H9 (cell line): ENCODE measurements at regions not wholly inside any gene's neighbourhood (a gene's known extent, or its start where the extent isn't known, plus 50 kb on each side); places are given as distances from the start of the nearest gene placed in this dataset.

Source experiments
- DNase-seq: peaks from one replicate; pipeline ENCODE4 v3.0.0-alpha.2; 2017
- H2AFZ ChIP-seq: one replicate; pipeline ENCODE4 v1.6.1; 2013; ENCODE audit warnings: mild to moderate bottlenecking, low read length, control low read depth, moderate library complexity
- H2AK5ac ChIP-seq: 2 replicates; pipeline ENCODE4 v1.6.1; 2013; ENCODE audit warnings: low read length, control low read depth, mixed read lengths; ENCODE audit not compliant: insufficient read length
- H2BK120ac ChIP-seq: one replicate; pipeline ENCODE4 v1.6.1; 2013; ENCODE audit warnings: low read depth, mild to moderate bottlenecking, low read length, control low read depth, inconsistent platforms; ENCODE audit not compliant: poor library complexity, severe bottlenecking
- H2BK12ac ChIP-seq: 2 replicates; pipeline ENCODE4 v1.6.1; 2013; ENCODE audit warnings: low read length, control low read depth, mixed read lengths, low read depth; ENCODE audit not compliant: insufficient read length
- H2BK15ac ChIP-seq: 2 replicates; pipeline ENCODE4 v1.6.1; 2013; ENCODE audit warnings: low read depth, low read length, control low read depth
- H2BK20ac ChIP-seq: one replicate; pipeline ENCODE4 v1.6.1; 2013; ENCODE audit warnings: low read depth, mild to moderate bottlenecking, low read length, control low read depth, inconsistent platforms; ENCODE audit not compliant: poor library complexity, severe bottlenecking
- H2BK5ac ChIP-seq: 2 replicates; pipeline ENCODE4 v1.6.1; 2013; ENCODE audit warnings: low read length, control low read depth, mixed read lengths; ENCODE audit not compliant: insufficient read length
- H3K14ac ChIP-seq: 2 replicates; pipeline ENCODE4 v1.6.1; 2013; ENCODE audit warnings: low read length, control low read depth; ENCODE audit not compliant: insufficient read depth
- H3K18ac ChIP-seq: 2 replicates; pipeline ENCODE4 v1.6.1; 2013; ENCODE audit warnings: low read depth, mild to moderate bottlenecking, mixed read lengths, low read length, control low read depth; ENCODE audit not compliant: insufficient read length
- H3K23ac ChIP-seq: 2 replicates; pipeline ENCODE4 v1.6.1; 2013; ENCODE audit warnings: low read length, control low read depth, mixed read lengths, low read depth; ENCODE audit not compliant: insufficient read length
- H3K23me2 ChIP-seq: 2 replicates; pipeline ENCODE4 v1.6.1; 2013; ENCODE audit warnings: low read depth, mild to moderate bottlenecking, mixed read lengths, low read length, control low read depth; ENCODE audit not compliant: insufficient read length, poor library complexity, severe bottlenecking
- H3K27ac ChIP-seq: 2 replicates; pipeline ENCODE4 v1.5.1; 2013; ENCODE audit warnings: low read length, control low read depth, mixed read lengths, low read depth; ENCODE audit not compliant: insufficient read length
- H3K27me3 ChIP-seq: 2 replicates; pipeline ENCODE4 v1.6.1; 2013; ENCODE audit warnings: low read length, control low read depth, inconsistent platforms; ENCODE audit not compliant: insufficient read depth
- H3K4ac ChIP-seq: 2 replicates; pipeline ENCODE4 v1.6.1; 2013; ENCODE audit warnings: low read depth, mild to moderate bottlenecking, control low read depth, inconsistent platforms, low read length, moderate library complexity
- H3K4me1 ChIP-seq: 2 replicates; pipeline ENCODE4 v1.6.1; 2013; ENCODE audit warnings: low read length, control low read depth, inconsistent platforms; ENCODE audit not compliant: insufficient read depth
- H3K4me2 ChIP-seq: 2 replicates; pipeline ENCODE4 v1.6.1; 2013; ENCODE audit warnings: low read length, control low read depth, mixed read lengths; ENCODE audit not compliant: insufficient read length, insufficient read depth
- H3K56ac ChIP-seq: 2 replicates; pipeline ENCODE4 v1.6.1; 2013; ENCODE audit warnings: low read depth, mild to moderate bottlenecking, mixed read lengths, low read length, control low read depth; ENCODE audit not compliant: insufficient read length
- H3K79me1 ChIP-seq: 2 replicates; pipeline ENCODE4 v1.6.1; 2013; ENCODE audit warnings: low read depth, mild to moderate bottlenecking, moderate library complexity, low read length, control low read depth, inconsistent platforms; ENCODE audit not compliant: insufficient read depth, poor library complexity, severe bottlenecking
- H3K79me2 ChIP-seq: 2 replicates; pipeline ENCODE4 v1.6.1; 2013; ENCODE audit warnings: low read length, control low read depth, inconsistent platforms; ENCODE audit not compliant: insufficient read depth
- H3K9ac ChIP-seq: 2 replicates; pipeline ENCODE4 v1.6.1; 2013; ENCODE audit warnings: low read length, control low read depth, mixed read lengths; ENCODE audit not compliant: insufficient read length; ENCODE audit errors: extremely low read depth
- H3K9me3 ChIP-seq: one replicate; pipeline ENCODE4 v1.6.1; 2013; ENCODE audit warnings: low read depth, low read length, inconsistent platforms; ENCODE audit not compliant: control insufficient read depth
- H3T11ph ChIP-seq: one replicate; pipeline ENCODE4 v1.6.1; 2013; ENCODE audit warnings: mild to moderate bottlenecking, low read length, control low read depth, inconsistent platforms
- H4K20me1 ChIP-seq: one replicate; pipeline ENCODE4 v1.6.1; 2013; ENCODE audit not compliant: control insufficient read depth, insufficient read length, insufficient read depth
- H4K5ac ChIP-seq: 2 replicates; pipeline ENCODE4 v1.6.1; 2013; ENCODE audit warnings: low read depth, mild to moderate bottlenecking, mixed read lengths, low read length, control low read depth; ENCODE audit not compliant: insufficient read length
- H4K8ac ChIP-seq: replicated peaks from 2 replicates; pipeline ENCODE4 v1.6.1; 2013; ENCODE audit warnings: low read length, control low read depth, mixed read lengths, low read depth; ENCODE audit not compliant: insufficient read length
- H4K91ac ChIP-seq: 2 replicates; pipeline ENCODE4 v1.6.1; 2013; ENCODE audit warnings: low read depth, mild to moderate bottlenecking, moderate library complexity, mixed read lengths, low read length, control low read depth; ENCODE audit not compliant: insufficient read length
- H3K27ac Mint-ChIP-seq, 3 experiments: 2 replicates in 2 of 3; 3 replicates in 1 of 3; pipeline ENCODE4 v1.8.0; 2020 to 2021; ENCODE audit warnings: mixed read lengths in 3 of 3, mild to moderate bottlenecking in 1 of 3, moderate library complexity in 1 of 3
- H3K27me3 Mint-ChIP-seq: 2 replicates; pipeline ENCODE4 v1.8.0; 2021; ENCODE audit warnings: low read depth, mild to moderate bottlenecking, moderate library complexity, mixed read lengths
- H3K36me3 Mint-ChIP-seq, 3 experiments: 2 replicates in 2 of 3; 3 replicates in 1 of 3; pipeline ENCODE4 v1.8.0; 2020 to 2021; ENCODE audit warnings: low read depth in 3 of 3, mixed read lengths in 3 of 3; ENCODE audit not compliant: insufficient read depth in 1 of 3
- H3K4me1 Mint-ChIP-seq, 2 experiments: 2 replicates each; pipeline ENCODE4 v1.8.0; 2020; ENCODE audit warnings: mixed read lengths in 2 of 2
- H3K4me3 Mint-ChIP-seq, 2 experiments: 2 replicates in 1 of 2; 3 replicates in 1 of 2; pipeline ENCODE4 v1.8.0; 2020 to 2021; ENCODE audit warnings: mild to moderate bottlenecking in 2 of 2, mixed read lengths in 2 of 2, moderate library complexity in 1 of 2
- H3K9me3 Mint-ChIP-seq, 2 experiments: 2 replicates in 1 of 2; 3 replicates in 1 of 2; pipeline ENCODE4 v1.8.0; 2020; ENCODE audit warnings: mild to moderate bottlenecking in 2 of 2, mixed read lengths in 2 of 2, moderate library complexity in 1 of 2
- CTCF ChIP-seq: fragments of 200-600 bp; sonication (generic); conservative IDR thresholded peaks from 3 replicates; pipeline ENCODE4 v1.8.0; 2021; ENCODE audit warnings: antibody characterized with exemption, mild to moderate bottlenecking
- WGBS: extraction: QIAGEN DNeasy Blood & Tissue Kit; methylation state at CpG from one replicate; pipeline ENCODE4 v1.1.7; 2013; ENCODE audit warnings: missing lambda C conversion rate, low lambda C conversion rate, mixed read lengths; ENCODE audit not compliant: insufficient read length; ENCODE audit errors: extremely low coverage; 5-methylcytosine and 5-hydroxymethylcytosine counted together

GRCh38 chr22:49642741-49643140 is 184.9 kb downstream of the BRD1 start:
- no peak overlapping the region for H4K8ac ChIP-seq
- no peak overlapping the region for H3K4me2 ChIP-seq
- Mint-ChIP-seq H3K27me3 (peaks cover 4% of the 10 kb centered on the region), H3K4me1 (peaks cover 2 to 8% of the 10 kb centered on the region in 2 experiments; a peak in 3 of 4 replicates), H3K9me3 (no peaks in the 10 kb centered on the region; a peak in 1 of 5 replicates), H3K36me3 (no peaks in the 10 kb centered on the region), H3K27ac (no peak overlapping the region), H3K4me3 (no peak overlapping the region)
- WGBS: no CpG with 5 or more reads among the region's 8 CpGs
- no peak overlapping the region for H2BK15ac ChIP-seq
- no peak overlapping the region for H2AFZ ChIP-seq
- H3K79me2 ChIP-seq: no peaks in the 10 kb centered on the region
- no peak overlapping the region for H3K4ac ChIP-seq
- no peak overlapping the region for H4K5ac ChIP-seq
- no peak overlapping the region for H2BK20ac ChIP-seq
- no peaks in the 10 kb centered on the region for H3K27me3 ChIP-seq
- no peak overlapping the region for H3K27ac ChIP-seq
- no peak overlapping the region for H2BK5ac ChIP-seq
- no peak overlapping the region for H3K18ac ChIP-seq
- H3K23ac ChIP-seq: no peak overlapping the region
- H4K20me1 ChIP-seq: no peaks in the 10 kb centered on the region
- DNase-seq: no peak
- no peaks in the 10 kb centered on the region for H3K23me2 ChIP-seq
- H2AK5ac ChIP-seq: no peak overlapping the region
- H3K14ac ChIP-seq: no peak overlapping the region
- H2BK12ac ChIP-seq: no peak overlapping the region
- H2BK120ac ChIP-seq: no peak overlapping the region
- no peaks in the 10 kb centered on the region for H3K9me3 ChIP-seq
- no peak overlapping the region for H3K9ac ChIP-seq
- no peak overlapping the region for H3K56ac ChIP-seq
- H3K79me1 ChIP-seq: no peaks in the 10 kb centered on the region
- TF ChIP-seq CTCF: no peak
- H4K91ac ChIP-seq: no peak overlapping the region
- H3K4me1 ChIP-seq: no peaks in the 10 kb centered on the region
- no peak overlapping the region for H3T11ph ChIP-seq
